SK-N-SH (cell line): ENCODE measurements at regions not wholly inside any gene's neighbourhood (a gene's known extent, or its start where the extent isn't known, plus 50 kb on each side); places are given as distances from the start of the nearest gene placed in this dataset.

Source experiments
- CTCF ChIA-PET: fragments of 300-600, 350-600 bp; formaldehyde crosslinking; extraction: SDS; loops from one replicate; lab custom pipeline; 2021; lab: Yijun Ruan, JAX
- POLR2A ChIA-PET: fragments of 350-600 bp; sonication (Branson Sonifier 250); formaldehyde crosslinking; extraction: SDS; loops from one replicate; lab custom pipeline; 2020; ENCODE audit warnings: antibody characterized with exemption, inconsistent platforms; lab: Yijun Ruan, JAX
- DNase-seq: peaks from one replicate; pipeline ENCODE4 v3.0.0; 2012
- H2AFZ ChIP-seq: fragments of 200-600 bp; sonication (generic); 2 replicates; pipeline ENCODE4 v1.8.1; 2016; ENCODE audit warnings: antibody characterized with exemption, mild to moderate bottlenecking, low read depth
- H3F3A ChIP-seq: fragments of 200-600 bp; sonication (generic); replicated peaks from 2 replicates; pipeline ENCODE3; 2016; ENCODE audit warnings: antibody characterized with exemption, mild to moderate bottlenecking; ENCODE audit not compliant: insufficient read depth
- H3K27ac ChIP-seq, 2 experiments: fragments of 200-500 bp in 1 of 2; fragments of 200-600 bp in 1 of 2; sonication (Bioruptor generic) in 1 of 2; sonication (generic), shearing (Covaris generic) in 1 of 2; 2 replicates each; pipeline versions ENCODE4 v1.5.1 to v1.6.1; 2014 to 2016; ENCODE audit warnings: low read depth in 2 of 2, inconsistent platforms in 1 of 2, low read length in 1 of 2, mild to moderate bottlenecking in 1 of 2, mixed read lengths in 1 of 2
- H3K27me3 ChIP-seq: fragments of 200-600 bp; sonication (generic), shearing (Covaris generic); 2 replicates; pipeline ENCODE4 v1.6.1; 2016; ENCODE audit warnings: mixed run types; ENCODE audit not compliant: insufficient read depth
- H3K36me3 ChIP-seq, 2 experiments: fragments of 200-500 bp in 1 of 2; fragments of 200-600 bp in 1 of 2; sonication (Bioruptor generic) in 1 of 2; sonication (generic) in 1 of 2; replicated peaks in 1 of 2; 2 replicates each; pipeline versions ENCODE3 to v1.5.1; 2014 to 2016; ENCODE audit warnings: low read length in 1 of 2, mild to moderate bottlenecking in 1 of 2; ENCODE audit not compliant: insufficient read depth in 2 of 2, control insufficient read depth in 1 of 2
- H3K4me1 ChIP-seq, 2 experiments: fragments of 200-500 bp in 1 of 2; fragments of 200-600 bp in 1 of 2; sonication (Bioruptor generic) in 1 of 2; sonication (generic), shearing (Covaris generic) in 1 of 2; 2 replicates each; pipeline versions ENCODE4 v1.5.1 to v1.6.1; 2014 to 2016; ENCODE audit warnings: low read depth in 1 of 2, low read length in 1 of 2, mixed run types in 1 of 2; ENCODE audit not compliant: insufficient read depth in 2 of 2, control insufficient read depth in 1 of 2
- H3K4me2 ChIP-seq: fragments of 200-600 bp; sonication (generic), shearing (Covaris generic); 2 replicates; pipeline ENCODE4 v1.6.1; 2017; ENCODE audit warnings: mixed run types
- H3K4me3 ChIP-seq, 2 experiments: fragments of 200-500 bp in 1 of 2; fragments of 200-600 bp in 1 of 2; sonication (Bioruptor generic) in 1 of 2; sonication (generic), shearing (Covaris generic) in 1 of 2; 2 replicates each; pipeline versions ENCODE4 v1.5.1 to v1.8.1; 2014 to 2016; ENCODE audit warnings: low read depth in 2 of 2, inconsistent platforms in 1 of 2, low read length in 1 of 2, mild to moderate bottlenecking in 1 of 2, mixed read lengths in 1 of 2, moderate library complexity in 1 of 2
- H3K79me2 ChIP-seq: fragments of 200-600 bp; sonication (generic); 2 replicates; pipeline ENCODE4 v1.8.1; 2017; ENCODE audit warnings: mild to moderate bottlenecking; ENCODE audit not compliant: insufficient read depth
- H3K9ac ChIP-seq: fragments of 200-600 bp; sonication (generic); 2 replicates; pipeline ENCODE4 v1.6.1; 2017; ENCODE audit warnings: mixed run types
- H3K9me2 ChIP-seq: fragments of 200-600 bp; sonication (generic); 2 replicates; pipeline ENCODE4 v1.6.1; 2017; ENCODE audit warnings: mixed run types
- H3K9me3 ChIP-seq: fragments of 200-600 bp; sonication (generic); 2 replicates; pipeline ENCODE4 v1.6.1; 2017; ENCODE audit warnings: mixed run types, mild to moderate bottlenecking, moderate library complexity
- H4K20me1 ChIP-seq: fragments of 200-600 bp; sonication (generic); 2 replicates; pipeline ENCODE4 v1.6.1; 2017; ENCODE audit warnings: mild to moderate bottlenecking, mixed run types; ENCODE audit not compliant: insufficient read depth
- CHD2 ChIP-seq: fragments of 150-350 bp; IDR thresholded peaks from 2 replicates; pipeline ENCODE4 v1.6.1; 2018; ENCODE audit warnings: low read length; ENCODE audit not compliant: partially characterized antibody
- EP300 ChIP-seq, 2 experiments: IDR thresholded peaks; 2 replicates each; pipeline versions ENCODE4 v1.4.0 to v1.6.1; 2012; ENCODE audit warnings: borderline replicate concordance in 1 of 2, low read depth in 1 of 2, low read length in 1 of 2
- EZH2phosphoT487 ChIP-seq: fragments of 200-600 bp; sonication (generic); IDR thresholded peaks from 2 replicates; pipeline ENCODE4 v1.6.1; 2017; ENCODE audit warnings: low read depth, mixed run types, mild to moderate bottlenecking, antibody characterized with exemption, moderate library complexity, borderline replicate concordance
- FOSL2 ChIP-seq: IDR thresholded peaks from 2 replicates; pipeline ENCODE4 v1.4.0; 2012; ENCODE audit warnings: low read depth, mild to moderate bottlenecking, moderate library complexity, borderline replicate concordance
- FOXJ3 ChIP-seq: sonication (generic); formaldehyde crosslinking; IDR thresholded peaks from 2 replicates; pipeline ENCODE4 v1.5.1; 2020; ENCODE audit warnings: mild to moderate bottlenecking, missing genetic modification reagents
- FOXM1 ChIP-seq: IDR thresholded peaks from 2 replicates; pipeline ENCODE4 v1.4.0; 2012; ENCODE audit warnings: low read depth, mild to moderate bottlenecking
- GABPA ChIP-seq: IDR thresholded peaks from 2 replicates; pipeline ENCODE4 v1.4.0; 2012; ENCODE audit warnings: low read depth, mild to moderate bottlenecking
- GATA2 ChIP-seq: sonication (generic); formaldehyde crosslinking; IDR thresholded peaks from 2 replicates; pipeline ENCODE4 v1.5.0; 2020; ENCODE audit warnings: mild to moderate bottlenecking, missing genetic modification reagents
- MXI1 ChIP-seq: IDR thresholded peaks from 2 replicates; pipeline ENCODE4 v1.6.1; 2012; ENCODE audit warnings: mild to moderate bottlenecking, low read depth, low read length, improper control_type of control experiment
- RAD21 ChIP-seq: IDR thresholded peaks from 2 replicates; pipeline ENCODE4 v1.6.1; 2012; ENCODE audit warnings: mild to moderate bottlenecking, low read length
- RCOR1 ChIP-seq: fragments of 150-350 bp; IDR thresholded peaks from 2 replicates; pipeline ENCODE4 v1.6.1; 2017; ENCODE audit warnings: antibody characterized with exemption, low read length
- RFX5 ChIP-seq: IDR thresholded peaks from 2 replicates; pipeline ENCODE4 v1.6.1; 2012; ENCODE audit warnings: mild to moderate bottlenecking, improper control_type of control experiment, low read length
- SMC3 ChIP-seq: IDR thresholded peaks from 2 replicates; pipeline ENCODE4 v1.6.1; 2012; ENCODE audit warnings: low read depth, low read length, improper control_type of control experiment
- TCF12 ChIP-seq: IDR thresholded peaks from 2 replicates; pipeline ENCODE4 v1.4.0; 2012
- YY1 ChIP-seq: IDR thresholded peaks from 2 replicates; pipeline ENCODE4 v1.4.0; 2012; ENCODE audit warnings: low read depth, mild to moderate bottlenecking
- WGBS: methylation state at CpG from one replicate; pipeline ENCODE4 v1.1.6; 2017; ENCODE audit warnings: low lambda C conversion rate; 5-methylcytosine and 5-hydroxymethylcytosine counted together
- TF ChIP-seq, protein P1 (sequence below): IDR thresholded peaks from 2 replicates; pipeline ENCODE4 v1.4.0; 2012; ENCODE audit warnings: low read depth
- TF ChIP-seq, protein P2 (sequence below): fragments of 200-600 bp; sonication (generic); IDR thresholded peaks from 2 replicates; pipeline ENCODE4 v1.6.1; 2017; ENCODE audit warnings: antibody characterized with exemption, mild to moderate bottlenecking, moderate library complexity
- TF ChIP-seq, protein P3 (sequence below): fragments of 150-350 bp; IDR thresholded peaks from 2 replicates; pipeline ENCODE4 v1.6.1; 2017; ENCODE audit warnings: antibody characterized with exemption, low read length, low read depth, borderline replicate concordance
- TF ChIP-seq, protein P4 (sequence below): IDR thresholded peaks from 2 replicates; pipeline ENCODE4 v1.6.1; 2012; ENCODE audit warnings: mild to moderate bottlenecking, low read depth, low read length, moderate library complexity
- TF ChIP-seq, protein P5 (sequence below): IDR thresholded peaks from 2 replicates; pipeline ENCODE4 v1.4.0; 2012; ENCODE audit warnings: low read depth, borderline replicate concordance
- TF ChIP-seq, protein P6 (sequence below): fragments of 150-350 bp; IDR thresholded peaks from 2 replicates; pipeline ENCODE4 v1.6.1; 2016; ENCODE audit warnings: mild to moderate bottlenecking, low read depth, low read length

DNA sequence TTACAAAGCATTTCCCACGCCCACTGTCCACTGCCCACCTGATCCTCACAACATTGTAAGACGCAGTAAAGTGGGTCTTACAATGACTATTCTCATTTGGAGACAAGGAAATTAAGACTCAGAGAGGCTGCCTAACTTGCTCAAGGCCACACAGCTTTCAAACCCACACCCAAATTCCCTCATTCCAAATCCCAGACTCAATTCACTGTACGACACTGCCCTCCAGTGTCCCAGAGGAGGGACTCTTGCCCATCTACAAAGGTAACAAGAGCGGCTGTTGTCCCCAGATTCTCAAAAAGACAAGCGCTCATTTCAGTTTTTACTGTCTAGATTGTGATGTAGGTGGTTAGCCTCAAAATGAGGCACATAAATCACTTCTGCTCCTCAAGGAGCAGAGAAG is 184.6 kb downstream of the ACTL7B start:
- no peak overlapping the region for H2AFZ ChIP-seq
- no peaks in the 10 kb centered on the region for H3K36me3 ChIP-seq
- H3K9me3 ChIP-seq = no peaks in the 10 kb centered on the region
- no peak overlapping the region for H3K27ac ChIP-seq
- TF ChIP-seq TCF12 = no peak
- TF ChIP-seq GATA2 = no peak
- peak; percentile 26 for TF ChIP-seq RAD21
- no peak for TF ChIP-seq RFX5
- 0 out of 2 replicates have a peak, but pooled peaks have one; percentile 3 for TF ChIP-seq SMC3
- TF ChIP-seq, protein P1, sequence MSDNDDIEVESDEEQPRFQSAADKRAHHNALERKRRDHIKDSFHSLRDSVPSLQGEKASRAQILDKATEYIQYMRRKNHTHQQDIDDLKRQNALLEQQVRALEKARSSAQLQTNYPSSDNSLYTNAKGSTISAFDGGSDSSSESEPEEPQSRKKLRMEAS = no peak
- TF ChIP-seq, protein P2, sequence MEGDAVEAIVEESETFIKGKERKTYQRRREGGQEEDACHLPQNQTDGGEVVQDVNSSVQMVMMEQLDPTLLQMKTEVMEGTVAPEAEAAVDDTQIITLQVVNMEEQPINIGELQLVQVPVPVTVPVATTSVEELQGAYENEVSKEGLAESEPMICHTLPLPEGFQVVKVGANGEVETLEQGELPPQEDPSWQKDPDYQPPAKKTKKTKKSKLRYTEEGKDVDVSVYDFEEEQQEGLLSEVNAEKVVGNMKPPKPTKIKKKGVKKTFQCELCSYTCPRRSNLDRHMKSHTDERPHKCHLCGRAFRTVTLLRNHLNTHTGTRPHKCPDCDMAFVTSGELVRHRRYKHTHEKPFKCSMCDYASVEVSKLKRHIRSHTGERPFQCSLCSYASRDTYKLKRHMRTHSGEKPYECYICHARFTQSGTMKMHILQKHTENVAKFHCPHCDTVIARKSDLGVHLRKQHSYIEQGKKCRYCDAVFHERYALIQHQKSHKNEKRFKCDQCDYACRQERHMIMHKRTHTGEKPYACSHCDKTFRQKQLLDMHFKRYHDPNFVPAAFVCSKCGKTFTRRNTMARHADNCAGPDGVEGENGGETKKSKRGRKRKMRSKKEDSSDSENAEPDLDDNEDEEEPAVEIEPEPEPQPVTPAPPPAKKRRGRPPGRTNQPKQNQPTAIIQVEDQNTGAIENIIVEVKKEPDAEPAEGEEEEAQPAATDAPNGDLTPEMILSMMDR = peak; percentile 48
- no peak for TF ChIP-seq FOXM1
- TF ChIP-seq, protein P3, sequence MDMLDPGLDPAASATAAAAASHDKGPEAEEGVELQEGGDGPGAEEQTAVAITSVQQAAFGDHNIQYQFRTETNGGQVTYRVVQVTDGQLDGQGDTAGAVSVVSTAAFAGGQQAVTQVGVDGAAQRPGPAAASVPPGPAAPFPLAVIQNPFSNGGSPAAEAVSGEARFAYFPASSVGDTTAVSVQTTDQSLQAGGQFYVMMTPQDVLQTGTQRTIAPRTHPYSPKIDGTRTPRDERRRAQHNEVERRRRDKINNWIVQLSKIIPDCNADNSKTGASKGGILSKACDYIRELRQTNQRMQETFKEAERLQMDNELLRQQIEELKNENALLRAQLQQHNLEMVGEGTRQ = no peak
- H4K20me1 ChIP-seq = no peaks in the 10 kb centered on the region
- no peaks in the 10 kb centered on the region for H3K79me2 ChIP-seq
- no peak overlapping the region for H3K4me2 ChIP-seq
- H3K9me2 ChIP-seq = no peaks in the 10 kb centered on the region
- ChIA-PET CTCF (no interaction called here), POLR2A (no interaction called here)
- no peak overlapping the region for H3K9ac ChIP-seq
- no peaks in the 10 kb centered on the region; the same call in 1 of the 2 replicates for H3K27me3 ChIP-seq
- no peaks in the 10 kb centered on the region for H3F3A ChIP-seq
- WGBS = 10% methylated on average over 5 of the region's 5 CpGs
- H3K4me1 ChIP-seq = no peaks in the 10 kb centered on the region
- no peak for DNase-seq
- no peak overlapping the region for H3K4me3 ChIP-seq

DNA sequence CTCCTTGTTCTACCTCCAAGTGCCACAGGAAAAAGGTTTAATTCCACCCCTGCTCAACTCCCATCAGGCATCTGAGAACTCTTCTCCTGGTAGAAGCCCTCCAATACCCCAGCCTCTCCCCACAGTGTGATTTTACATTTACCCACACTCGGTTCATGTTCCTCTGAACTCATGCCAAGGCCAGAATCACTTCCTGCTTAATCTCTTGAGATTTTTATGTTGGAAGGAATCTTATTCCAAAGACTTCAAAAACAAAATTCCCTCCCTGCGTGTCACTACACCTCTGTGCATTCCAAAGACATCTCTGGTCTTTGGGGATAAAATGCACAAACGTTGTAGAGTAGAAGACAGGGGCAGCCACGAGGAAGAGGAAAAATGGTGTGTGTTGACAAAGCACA is 186.8 kb downstream of the ACTL7B start:
- Histone ChIP-seq H3K9me3 (no peaks in the 10 kb centered on the region), H3F3A (no peaks in the 10 kb centered on the region), H3K27me3 (no peaks in the 10 kb centered on the region; the same call in 1 of the 2 replicates), H3K9me2 (no peaks in the 10 kb centered on the region), H3K27ac (no peak overlapping the region), H3K4me3 (no peak overlapping the region), H3K79me2 (no peaks in the 10 kb centered on the region), H3K4me2 (no peak overlapping the region), H3K9ac (no peak overlapping the region), H3K36me3 (no peaks in the 10 kb centered on the region), H2AFZ (no peak overlapping the region), H4K20me1 (no peaks in the 10 kb centered on the region), H3K4me1 (no peaks in the 10 kb centered on the region)
- ChIA-PET POLR2A (no interaction called here), CTCF (no interaction called here)
- WGBS = 4% methylated on average over 4 of the region's 4 CpGs
- no peak for DNase-seq
- TF ChIP-seq, protein P4, sequence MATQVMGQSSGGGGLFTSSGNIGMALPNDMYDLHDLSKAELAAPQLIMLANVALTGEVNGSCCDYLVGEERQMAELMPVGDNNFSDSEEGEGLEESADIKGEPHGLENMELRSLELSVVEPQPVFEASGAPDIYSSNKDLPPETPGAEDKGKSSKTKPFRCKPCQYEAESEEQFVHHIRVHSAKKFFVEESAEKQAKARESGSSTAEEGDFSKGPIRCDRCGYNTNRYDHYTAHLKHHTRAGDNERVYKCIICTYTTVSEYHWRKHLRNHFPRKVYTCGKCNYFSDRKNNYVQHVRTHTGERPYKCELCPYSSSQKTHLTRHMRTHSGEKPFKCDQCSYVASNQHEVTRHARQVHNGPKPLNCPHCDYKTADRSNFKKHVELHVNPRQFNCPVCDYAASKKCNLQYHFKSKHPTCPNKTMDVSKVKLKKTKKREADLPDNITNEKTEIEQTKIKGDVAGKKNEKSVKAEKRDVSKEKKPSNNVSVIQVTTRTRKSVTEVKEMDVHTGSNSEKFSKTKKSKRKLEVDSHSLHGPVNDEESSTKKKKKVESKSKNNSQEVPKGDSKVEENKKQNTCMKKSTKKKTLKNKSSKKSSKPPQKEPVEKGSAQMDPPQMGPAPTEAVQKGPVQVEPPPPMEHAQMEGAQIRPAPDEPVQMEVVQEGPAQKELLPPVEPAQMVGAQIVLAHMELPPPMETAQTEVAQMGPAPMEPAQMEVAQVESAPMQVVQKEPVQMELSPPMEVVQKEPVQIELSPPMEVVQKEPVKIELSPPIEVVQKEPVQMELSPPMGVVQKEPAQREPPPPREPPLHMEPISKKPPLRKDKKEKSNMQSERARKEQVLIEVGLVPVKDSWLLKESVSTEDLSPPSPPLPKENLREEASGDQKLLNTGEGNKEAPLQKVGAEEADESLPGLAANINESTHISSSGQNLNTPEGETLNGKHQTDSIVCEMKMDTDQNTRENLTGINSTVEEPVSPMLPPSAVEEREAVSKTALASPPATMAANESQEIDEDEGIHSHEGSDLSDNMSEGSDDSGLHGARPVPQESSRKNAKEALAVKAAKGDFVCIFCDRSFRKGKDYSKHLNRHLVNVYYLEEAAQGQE = no peak
- TF ChIP-seq EP300 (IDR thresholded peaks at IDR 0.05; ENCODE audit: borderline replicate concordance in 1 of 2, low read depth in 1 of 2, low read length in 1 of 2) (no peak), FOXJ3 (CRISPR knock-in tag) (no peak), CHD2 (no peak), FOSL2 (no peak), YY1 (no peak), GABPA (no peak), RCOR1 (no peak), MXI1 (no peak), EZH2phosphoT487 (no peak)
- TF ChIP-seq, protein P5, sequence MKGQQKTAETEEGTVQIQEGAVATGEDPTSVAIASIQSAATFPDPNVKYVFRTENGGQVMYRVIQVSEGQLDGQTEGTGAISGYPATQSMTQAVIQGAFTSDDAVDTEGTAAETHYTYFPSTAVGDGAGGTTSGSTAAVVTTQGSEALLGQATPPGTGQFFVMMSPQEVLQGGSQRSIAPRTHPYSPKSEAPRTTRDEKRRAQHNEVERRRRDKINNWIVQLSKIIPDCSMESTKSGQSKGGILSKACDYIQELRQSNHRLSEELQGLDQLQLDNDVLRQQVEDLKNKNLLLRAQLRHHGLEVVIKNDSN = no peak
- TF ChIP-seq, protein P6, sequence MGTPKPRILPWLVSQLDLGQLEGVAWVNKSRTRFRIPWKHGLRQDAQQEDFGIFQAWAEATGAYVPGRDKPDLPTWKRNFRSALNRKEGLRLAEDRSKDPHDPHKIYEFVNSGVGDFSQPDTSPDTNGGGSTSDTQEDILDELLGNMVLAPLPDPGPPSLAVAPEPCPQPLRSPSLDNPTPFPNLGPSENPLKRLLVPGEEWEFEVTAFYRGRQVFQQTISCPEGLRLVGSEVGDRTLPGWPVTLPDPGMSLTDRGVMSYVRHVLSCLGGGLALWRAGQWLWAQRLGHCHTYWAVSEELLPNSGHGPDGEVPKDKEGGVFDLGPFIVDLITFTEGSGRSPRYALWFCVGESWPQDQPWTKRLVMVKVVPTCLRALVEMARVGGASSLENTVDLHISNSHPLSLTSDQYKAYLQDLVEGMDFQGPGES = no peak
